Coronary artery (tissue), 2 donors: ENCODE measurements at regions not wholly inside any gene's neighbourhood (a gene's known extent, or its start where the extent isn't known, plus 50 kb on each side); places are given as distances from the start of the nearest gene placed in this dataset.

Experiments
- DNase-seq: peaks from one replicate; pipeline ENCODE4 v3.0.0-alpha.2; 2017; ENCODE audit warnings: low spot score
- H3K27ac ChIP-seq, 2 donors: fragments of 200-600 bp; sonication (generic); one replicate each; pipeline ENCODE4 v1.5.1; 2016 to 2019
- H3K4me3 ChIP-seq: fragments of 200-600 bp; sonication (generic); 2 replicates; pipeline ENCODE4 v1.5.1; 2016; ENCODE audit warnings: mild to moderate bottlenecking, moderate library complexity
- CTCF ChIP-seq: fragments of 200-600 bp; sonication (generic); IDR thresholded peaks from one replicate; pipeline ENCODE4 v1.5.1; 2019; ENCODE audit warnings: antibody characterized with exemption

GRCh38 chr20:11234608-11235007 lies 560.8 kb upstream of the JAG1 start:
- peak overlapping the region; percentile 38 to 72 for H3K27ac ChIP-seq
- DNase-seq: no peak
- TF ChIP-seq CTCF: no peak
- no peak overlapping the region for H3K4me3 ChIP-seq

- Histone ChIP-seq H3K27ac (peak overlapping the region; percentile 67 to 72), H3K4me3 (no peak overlapping the region)
- TF ChIP-seq CTCF: no peak
- no peak for DNase-seq
Measured at GRCh38 chr20:11235058-11235457, 561.3 kb upstream of the JAG1 start.

GRCh38 chr20:11242320-11242719 lies 568.5 kb upstream of the JAG1 start:
- H3K27ac ChIP-seq: no peak overlapping the region
- DNase-seq: no peak
- no peak for TF ChIP-seq CTCF
- no peak overlapping the region for H3K4me3 ChIP-seq

GRCh38 chr20:11245431-11245830 lies 571.6 kb upstream of the JAG1 start:
- H3K4me3 ChIP-seq: no peak overlapping the region
- H3K27ac ChIP-seq: no peak overlapping the region
- no peak for DNase-seq
- TF ChIP-seq CTCF: no peak

GRCh38 chr20:11246251-11246775 lies 572.5 kb upstream of the JAG1 start:
- no peak for DNase-seq
- TF ChIP-seq CTCF: no peak
- no peak overlapping the region for H3K4me3 ChIP-seq
- H3K27ac ChIP-seq: no peak overlapping the region

GRCh38 chr20:11247046-11248010 lies 573.5 kb upstream of the JAG1 start:
- no peak for DNase-seq
- no peak for TF ChIP-seq CTCF
- H3K4me3 ChIP-seq: no peak overlapping the region
- H3K27ac ChIP-seq: no peak overlapping the region

GRCh38 chr20:11248011-11248409 lies 574.2 kb upstream of the JAG1 start:
- H3K27ac ChIP-seq: no peak overlapping the region
- no peak for TF ChIP-seq CTCF
- no peak for DNase-seq
- no peak overlapping the region for H3K4me3 ChIP-seq
